HG03025 (cell line): ENCODE measurements at regions not wholly inside any gene's neighbourhood (a gene's known extent, or its start where the extent isn't known, plus 50 kb on each side); places are given as distances from the start of the nearest gene placed in this dataset.
"Not testable (repeated sequence)": the region's sequence is repeated elsewhere in the genome, so short reads cannot be mapped to it uniquely, and the experiment has no call there.

Source experiments
- ATAC-seq: cut with Tn5 transposase; IDR thresholded peaks from one replicate; pipeline ENCODE4 v1.9.1; 2021; ENCODE audit warnings: mild to moderate bottlenecking, moderate library complexity; ENCODE audit not compliant: unreplicated experiment, low FRiP score

- ATAC-seq = no peak
Measured at GRCh38 chr4:30868111-30868895, 148.1 kb downstream of the PCDH7 start.

- not testable (repeated sequence) for ATAC-seq
Measured at GRCh38 chr4:30869387-30869786, 149.2 kb downstream of the PCDH7 start.

- ATAC-seq = no peak
Measured at GRCh38 chr4:30870513-30870912, 150.3 kb downstream of the PCDH7 start.

- ATAC-seq = no peak
Measured at GRCh38 chr4:30875658-30876269, 155.6 kb downstream of the PCDH7 start.

GRCh38 chr4:30879855-30880598 is 159.9 kb downstream of the PCDH7 start:
- no peak for ATAC-seq

GRCh38 chr4:30881985-30882384 is 161.8 kb downstream of the PCDH7 start:
- ATAC-seq = no peak

- no peak for ATAC-seq
Measured at GRCh38 chr4:30882443-30882842, 162.3 kb downstream of the PCDH7 start.

GRCh38 chr4:30882995-30883675 is 163.0 kb downstream of the PCDH7 start:
- ATAC-seq = no peak

GRCh38 chr4:30901461-30902451 is 181.6 kb downstream of the PCDH7 start:
- no peak for ATAC-seq

- no peak for ATAC-seq
Measured at GRCh38 chr4:30903502-30904214, 183.5 kb downstream of the PCDH7 start.

GRCh38 chr4:30904215-30904555 is 184.0 kb downstream of the PCDH7 start:
- ATAC-seq = no peak

- no peak for ATAC-seq
Measured at GRCh38 chr4:30904588-30904987, 184.4 kb downstream of the PCDH7 start.

- no peak for ATAC-seq
Measured at GRCh38 chr4:30912098-30912714, 192.0 kb downstream of the PCDH7 start.

GRCh38 chr4:30916337-30917274 is 196.4 kb downstream of the PCDH7 start:
- ATAC-seq = no peak

- ATAC-seq = no peak
Measured at GRCh38 chr4:30917946-30918345, 197.8 kb downstream of the PCDH7 start.

GRCh38 chr4:30919458-30919857 is 199.3 kb downstream of the PCDH7 start:
- no peak for ATAC-seq

- ATAC-seq = no peak
Measured at GRCh38 chr4:30920043-30920442, 199.9 kb downstream of the PCDH7 start.

GRCh38 chr4:30922625-30923024 is 202.5 kb downstream of the PCDH7 start:
- ATAC-seq = no peak
